Mucosa of rectum (tissue), 2 donors: ENCODE measurements at regions not wholly inside any gene's neighbourhood (a gene's known extent, or its start where the extent isn't known, plus 50 kb on each side); places are given as distances from the start of the nearest gene placed in this dataset.

Experiments used
- H3K27ac ChIP-seq, 2 donors: one replicate each; pipeline ENCODE4 v1.7.0; 2013; ENCODE audit warnings: inconsistent platforms in 2 of 2, low read depth in 2 of 2, low read length in 2 of 2
- H3K27me3 ChIP-seq, 2 donors: one replicate each; pipeline ENCODE4 v1.7.0; 2013; ENCODE audit warnings: low read length in 2 of 2; ENCODE audit not compliant: control insufficient read depth in 2 of 2, insufficient read depth in 2 of 2
- H3K36me3 ChIP-seq, 2 donors: one replicate each; pipeline ENCODE4 v1.7.0; 2013; ENCODE audit warnings: low read length in 2 of 2; ENCODE audit not compliant: control insufficient read depth in 2 of 2, insufficient read depth in 2 of 2
- H3K4me1 ChIP-seq, 2 donors: one replicate each; pipeline ENCODE4 v1.7.0; 2013; ENCODE audit warnings: low read length in 2 of 2, mild to moderate bottlenecking in 1 of 2; ENCODE audit not compliant: control insufficient read depth in 2 of 2, insufficient read depth in 2 of 2
- H3K4me3 ChIP-seq, 2 donors: one replicate each; pipeline ENCODE4 v1.7.0; 2013; ENCODE audit warnings: low read length in 2 of 2
- H3K9ac ChIP-seq, 2 donors: one replicate each; pipeline ENCODE4 v1.7.0; 2013; ENCODE audit warnings: low read length in 2 of 2, low read depth in 1 of 2, mild to moderate bottlenecking in 1 of 2
- H3K9me3 ChIP-seq, 2 donors: one replicate each; pipeline ENCODE4 v1.7.0; 2013; ENCODE audit warnings: low read length in 2 of 2; ENCODE audit not compliant: control insufficient read depth in 2 of 2
- donor health status: healthy.
- donor health status: Normal muscosa, but diverticular disease.

GRCh38 chrX:113954297-113954696, 629.6 kb upstream of the HTR2C start:
- Histone ChIP-seq H3K27ac (no peak overlapping the region), H3K27me3 (no peaks in the 10 kb centered on the region), H3K9ac (no peak overlapping the region), H3K4me3 (no peak overlapping the region), H3K4me1 (no peaks in the 10 kb centered on the region), H3K36me3 (no peaks in the 10 kb centered on the region), H3K9me3 (no peaks in the 10 kb centered on the region)

GRCh38 chrX:113950081-113950678, 633.7 kb upstream of the HTR2C start:
- Histone ChIP-seq H3K27me3 (no peaks in the 10 kb centered on the region), H3K4me1 (no peaks in the 10 kb centered on the region), H3K36me3 (no peaks in the 10 kb centered on the region), H3K9me3 (no peaks in the 10 kb centered on the region), H3K27ac (no peak overlapping the region), H3K9ac (no peak overlapping the region), H3K4me3 (no peak overlapping the region)

- no peak overlapping the region for H3K27ac ChIP-seq
- H3K9ac ChIP-seq: no peak overlapping the region
- H3K36me3 ChIP-seq: no peaks in the 10 kb centered on the region
- no peaks in the 10 kb centered on the region for H3K4me1 ChIP-seq
- no peaks in the 10 kb centered on the region for H3K27me3 ChIP-seq
- H3K4me3 ChIP-seq: no peak overlapping the region
- H3K9me3 ChIP-seq: no peaks in the 10 kb centered on the region
Observed at GRCh38 chrX:113947548-113947947, 636.3 kb upstream of the HTR2C start.

GRCh38 chrX:113935518-113935917, 648.4 kb upstream of the HTR2C start:
- H3K27me3 ChIP-seq: no peaks in the 10 kb centered on the region
- no peaks in the 10 kb centered on the region for H3K9me3 ChIP-seq

GRCh38 chrX:113933931-113934330, 650.0 kb upstream of the HTR2C start:
- H3K27ac ChIP-seq: no peak overlapping the region
- H3K9ac ChIP-seq: no peak overlapping the region
- H3K36me3 ChIP-seq: no peaks in the 10 kb centered on the region
- no peak overlapping the region for H3K4me3 ChIP-seq
- no peaks in the 10 kb centered on the region for H3K9me3 ChIP-seq
- H3K4me1 ChIP-seq: no peaks in the 10 kb centered on the region
- no peaks in the 10 kb centered on the region for H3K27me3 ChIP-seq

More at GRCh38 chrX:113935518-113935917, 648.4 kb upstream of the HTR2C start:
- no peak overlapping the region for H3K9ac ChIP-seq
- no peak overlapping the region for H3K27ac ChIP-seq
- no peaks in the 10 kb centered on the region for H3K36me3 ChIP-seq
- H3K4me3 ChIP-seq: no peak overlapping the region
- H3K4me1 ChIP-seq: no peaks in the 10 kb centered on the region

GRCh38 chrX:113929004-113929403, 654.9 kb upstream of the HTR2C start:
- H3K36me3 ChIP-seq: no peaks in the 10 kb centered on the region
- H3K27me3 ChIP-seq: no peaks in the 10 kb centered on the region
- H3K4me1 ChIP-seq: no peaks in the 10 kb centered on the region
- H3K9me3 ChIP-seq: no peaks in the 10 kb centered on the region
- no peak overlapping the region for H3K4me3 ChIP-seq
- H3K27ac ChIP-seq: no peak overlapping the region
- H3K9ac ChIP-seq: no peak overlapping the region

- Histone ChIP-seq H3K27ac (no peak overlapping the region), H3K4me1 (no peaks in the 10 kb centered on the region), H3K36me3 (no peaks in the 10 kb centered on the region), H3K27me3 (no peaks in the 10 kb centered on the region), H3K9ac (no peak overlapping the region), H3K4me3 (no peak overlapping the region), H3K9me3 (no peaks in the 10 kb centered on the region)
Observed at GRCh38 chrX:113920661-113921060, 663.2 kb upstream of the HTR2C start.

GRCh38 chrX:113919387-113919786, 664.5 kb upstream of the HTR2C start:
- Histone ChIP-seq H3K36me3 (no peaks in the 10 kb centered on the region), H3K27me3 (no peaks in the 10 kb centered on the region), H3K4me3 (no peak overlapping the region)

GRCh38 chrX:113906168-113906567, 677.7 kb upstream of the HTR2C start:
- H3K9me3 ChIP-seq: no peaks in the 10 kb centered on the region
- no peaks in the 10 kb centered on the region for H3K4me1 ChIP-seq
- no peaks in the 10 kb centered on the region for H3K36me3 ChIP-seq
- H3K27ac ChIP-seq: no peak overlapping the region
- H3K9ac ChIP-seq: no peak overlapping the region
- no peak overlapping the region for H3K4me3 ChIP-seq
- H3K27me3 ChIP-seq: no peaks in the 10 kb centered on the region

More at GRCh38 chrX:113919387-113919786, 664.5 kb upstream of the HTR2C start:
- no peaks in the 10 kb centered on the region for H3K9me3 ChIP-seq
- no peak overlapping the region for H3K9ac ChIP-seq
- no peaks in the 10 kb centered on the region for H3K4me1 ChIP-seq
- H3K27ac ChIP-seq: no peak overlapping the region

- Histone ChIP-seq H3K4me1 (no peaks in the 10 kb centered on the region), H3K4me3 (no peak overlapping the region), H3K36me3 (no peaks in the 10 kb centered on the region), H3K27me3 (no peaks in the 10 kb centered on the region), H3K9ac (no peak overlapping the region), H3K27ac (no peak overlapping the region), H3K9me3 (no peaks in the 10 kb centered on the region)
Observed at GRCh38 chrX:113892891-113893290, 691.0 kb upstream of the HTR2C start.

GRCh38 chrX:113892401-113892800, 691.5 kb upstream of the HTR2C start:
- no peaks in the 10 kb centered on the region for H3K9me3 ChIP-seq
- no peak overlapping the region for H3K4me3 ChIP-seq
- no peak overlapping the region for H3K9ac ChIP-seq
- H3K36me3 ChIP-seq: no peaks in the 10 kb centered on the region
- no peaks in the 10 kb centered on the region for H3K27me3 ChIP-seq
- H3K27ac ChIP-seq: no peak overlapping the region
- no peaks in the 10 kb centered on the region for H3K4me1 ChIP-seq
